Cardiac septum (tissue), 1 donor: ENCODE measurements at regions not wholly inside any gene's neighbourhood (a gene's known extent, or its start where the extent isn't known, plus 50 kb on each side); places are given as distances from the start of the nearest gene placed in this dataset.

ENCODE experiments used
- DNase-seq: peaks from one replicate; pipeline ENCODE4 v3.0.0-alpha.2; 2020; ENCODE audit warnings: low spot score
- intact Hi-C: fragments of 100-400 bp; cut with DNase I; formaldehyde crosslinking; loops from one replicate; pipeline ENCODE4 v1.14.0; 2022
- donor health status: DM: no; HTN: no; CAD: no.

DNA sequence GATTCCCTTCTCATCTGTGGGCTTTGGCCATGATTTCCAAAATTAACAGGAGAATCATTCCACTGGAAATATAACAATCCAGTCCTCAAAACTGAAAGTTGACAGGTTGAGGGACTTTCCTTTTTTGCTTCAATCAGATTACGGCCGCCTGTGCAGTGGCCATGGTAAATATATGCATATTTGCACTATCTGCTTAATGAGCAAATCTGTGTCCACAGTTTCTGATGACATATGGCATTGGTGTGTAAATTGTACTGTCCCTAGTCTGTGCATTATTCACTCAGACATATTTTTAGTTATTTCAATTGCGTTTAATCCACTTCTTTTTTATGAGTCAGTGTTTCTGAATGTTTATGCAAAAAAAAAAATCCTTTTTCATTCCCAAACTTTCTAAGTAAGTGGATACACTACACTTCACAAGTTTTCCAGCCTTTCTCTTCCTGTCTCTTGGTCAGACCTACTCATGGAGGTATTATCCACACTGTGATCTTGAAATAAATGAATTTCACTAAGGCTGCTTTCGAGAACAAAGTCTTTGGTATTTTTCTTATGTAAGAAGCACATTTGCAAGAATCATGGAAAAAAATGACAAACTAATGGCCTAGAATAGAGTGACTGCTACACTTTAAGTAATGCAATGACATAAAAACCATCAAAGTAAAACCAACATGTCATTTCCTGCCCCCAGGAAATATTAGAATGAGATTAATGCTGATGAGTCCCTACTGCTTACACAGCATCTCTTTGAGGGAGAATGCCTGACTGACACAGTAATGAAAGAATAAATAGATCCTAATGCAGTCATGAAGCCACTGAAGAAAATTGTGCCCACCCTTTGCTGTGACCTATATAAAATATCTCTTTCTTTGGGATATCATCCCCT lies 76.4 kb upstream of the MTNR1B start:
- intact Hi-C loops: no loop called here
- DNase-seq: no peak

DNA sequence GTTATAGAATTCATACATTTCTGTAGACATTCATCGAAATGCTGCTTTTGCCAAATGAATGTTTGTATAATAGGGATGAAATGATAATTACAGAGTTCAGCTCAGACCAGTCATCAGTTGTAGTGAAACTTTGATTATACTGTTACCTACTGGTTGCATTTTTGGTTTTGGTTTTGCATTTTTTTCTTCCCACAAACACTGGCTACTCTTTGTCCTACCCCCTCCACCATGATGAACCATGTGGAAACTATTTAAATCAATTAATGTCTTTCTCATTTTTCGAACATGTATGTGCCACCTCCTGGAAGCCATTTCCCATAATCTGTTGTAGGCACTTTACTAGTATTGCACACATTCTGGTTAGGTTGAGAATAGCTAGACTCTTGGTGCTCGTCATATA lies 75.3 kb upstream of the MTNR1B start:
- DNase-seq: no peak
- intact Hi-C loops: no loop called here

DNA sequence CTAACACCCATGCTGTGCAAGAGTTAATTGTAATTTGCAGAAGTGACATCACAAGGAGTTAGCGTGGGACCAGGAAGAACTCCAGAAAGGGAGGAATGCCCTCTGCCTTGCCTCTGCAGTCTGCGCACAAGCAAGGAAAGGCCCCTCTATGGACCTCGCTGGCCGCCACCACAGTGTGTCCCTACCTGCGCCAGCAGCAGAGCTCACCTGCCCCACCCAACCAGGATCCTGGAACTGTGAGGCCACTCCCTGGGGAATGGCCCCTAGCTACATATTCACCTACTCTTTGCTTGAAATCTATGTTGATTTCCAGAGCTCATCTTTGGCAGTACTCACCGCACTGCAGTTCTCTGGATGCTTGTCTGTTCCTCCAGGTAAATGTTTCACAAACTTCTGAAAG lies 72.0 kb upstream of the MTNR1B start:
- intact Hi-C loops: no loop called here
- no peak for DNase-seq

DNA sequence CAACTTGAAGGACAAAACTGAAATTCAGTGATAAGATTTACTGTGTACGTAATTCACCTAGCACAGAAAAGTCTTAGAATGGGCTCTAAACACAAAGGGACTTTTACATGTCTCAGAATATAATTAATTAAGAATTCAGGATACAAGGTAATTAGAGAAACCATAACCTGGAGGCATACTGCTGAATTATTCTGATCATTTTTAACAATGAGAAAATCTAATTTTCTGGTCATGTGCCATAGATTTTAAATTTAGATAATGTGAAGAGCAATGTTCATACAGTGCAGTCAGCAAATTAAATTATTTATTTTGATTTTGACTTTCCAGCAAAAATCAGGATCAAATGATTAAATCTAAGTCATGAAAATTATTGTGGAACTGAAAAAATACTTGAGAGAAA lies 67.0 kb upstream of the MTNR1B start:
- DNase-seq: no peak
- intact Hi-C loops: no loop called here

DNA sequence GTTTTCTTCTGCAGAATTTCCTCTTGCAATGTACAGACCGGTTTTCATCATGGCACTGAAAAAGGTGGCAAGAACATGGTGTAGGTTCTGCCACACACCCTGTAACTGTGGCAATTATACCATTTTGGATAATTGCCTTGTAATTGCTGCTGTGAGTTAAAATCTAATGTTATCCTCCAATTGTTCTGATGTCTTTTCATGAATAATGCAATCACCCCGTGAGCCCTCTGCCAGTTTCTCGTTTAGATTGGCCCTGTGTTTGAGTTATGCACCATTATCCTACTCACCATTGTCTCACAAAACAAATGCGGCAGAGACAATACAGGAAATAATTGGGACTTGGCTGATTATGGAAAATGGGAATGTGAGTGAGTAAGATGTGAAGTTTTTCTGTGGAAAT lies 61.8 kb upstream of the MTNR1B start:
- intact Hi-C loops: no loop called here
- no peak for DNase-seq

DNA sequence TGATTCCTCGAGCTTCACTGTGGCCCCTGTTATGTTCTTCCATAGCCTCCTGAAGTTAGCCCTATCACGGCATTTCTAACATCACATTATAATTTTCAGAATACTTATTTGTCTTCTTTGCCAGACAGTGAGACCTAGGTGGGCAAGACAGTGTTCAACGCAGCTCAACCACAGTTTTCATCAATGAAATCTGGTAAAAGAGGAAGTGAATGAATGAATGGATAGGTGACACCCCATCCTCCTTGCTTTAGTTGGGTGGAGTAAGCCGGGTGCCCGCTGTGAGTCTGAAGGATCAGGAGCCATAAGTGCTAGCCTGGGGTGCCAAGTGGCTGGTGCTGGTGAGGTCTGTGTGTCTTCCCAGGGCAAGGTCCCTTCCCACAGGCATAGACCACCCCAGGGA lies 60.2 kb upstream of the MTNR1B start:
- DNase-seq: no peak
- intact Hi-C loops: no loop called here

DNA sequence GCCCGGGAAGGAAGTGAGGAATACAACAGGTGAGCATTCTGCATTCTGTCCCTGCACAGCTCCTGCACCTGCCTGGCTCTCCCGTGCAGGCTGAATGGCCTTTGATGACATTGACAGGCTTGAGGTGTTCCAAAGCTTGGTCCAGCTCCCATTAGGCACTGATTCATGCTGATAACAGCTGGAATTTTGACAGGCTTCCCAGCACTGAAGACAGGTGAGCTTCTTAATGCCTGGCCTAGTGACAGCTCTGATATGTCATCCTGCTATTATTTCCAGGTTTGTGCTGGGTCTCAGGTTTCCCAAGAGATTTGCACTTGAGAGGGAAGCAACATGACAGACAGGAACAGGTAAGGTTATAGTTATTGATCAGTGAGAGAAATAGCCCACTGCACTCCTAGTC lies 58.0 kb upstream of the MTNR1B start:
- intact Hi-C loops: no loop called here
- DNase-seq: no peak

DNA sequence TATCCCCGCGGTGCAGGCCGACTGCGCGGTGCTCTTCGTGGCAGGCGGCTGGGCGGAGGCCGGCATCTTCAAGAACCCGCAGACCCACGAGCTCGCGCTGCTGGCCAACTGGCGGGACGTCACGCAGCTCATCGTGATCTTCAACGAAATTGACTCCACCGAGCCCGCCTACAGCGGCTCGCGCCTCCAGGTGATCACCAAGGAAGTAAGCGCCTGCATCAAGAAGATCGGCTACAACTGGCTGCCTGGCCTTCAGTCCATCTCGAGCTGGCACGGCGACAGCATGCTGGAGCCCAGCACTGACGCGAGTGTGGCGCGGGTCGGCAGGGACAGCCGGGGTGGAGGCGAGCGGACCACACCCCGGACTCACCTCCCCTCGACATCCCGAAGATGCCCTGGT lies 53.9 kb upstream of the MTNR1B start:
- DNase-seq: no peak
- intact Hi-C loops: no loop called here

DNA sequence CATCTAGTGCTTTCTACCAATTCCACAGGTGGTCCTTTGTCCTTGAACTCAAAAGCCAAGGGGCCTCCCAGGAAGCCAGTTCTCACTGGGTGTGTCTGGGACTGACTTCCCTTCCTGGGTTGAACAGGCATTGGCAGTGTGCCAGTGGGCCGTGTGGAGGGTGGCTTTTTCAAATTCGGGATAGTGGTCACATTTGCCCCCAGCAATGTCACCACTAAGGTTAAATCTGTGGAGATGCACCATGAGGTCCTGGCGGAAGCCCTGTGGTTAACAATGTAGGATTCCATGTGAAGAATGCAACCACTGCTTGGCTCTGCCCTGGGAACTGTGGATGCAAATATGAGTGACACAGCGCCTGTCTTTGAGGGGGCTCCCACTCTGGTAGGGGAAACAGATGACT lies 53.2 kb upstream of the MTNR1B start:
- intact Hi-C loops: no loop called here
- DNase-seq: peak; percentile 74

DNA sequence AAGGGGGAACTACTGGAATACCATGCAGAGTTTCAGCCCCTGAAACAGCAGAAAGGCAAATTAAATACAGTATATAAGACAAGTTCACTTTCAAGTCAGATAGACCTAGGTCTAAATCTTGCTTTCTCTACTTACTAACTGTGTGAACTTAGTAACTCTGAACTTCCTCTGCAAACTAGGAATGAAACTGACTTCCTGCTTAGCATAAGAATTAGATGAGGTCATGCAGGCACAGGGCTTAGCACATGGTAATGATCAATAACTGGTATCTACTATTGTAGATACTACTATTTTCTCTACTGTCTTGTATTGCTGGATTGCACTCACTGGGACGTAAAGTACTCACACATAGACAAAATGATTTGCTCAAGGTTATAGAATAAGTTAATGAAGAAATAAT lies 51.5 kb upstream of the MTNR1B start:
- no peak for DNase-seq
- intact Hi-C loops: no loop called here

DNA sequence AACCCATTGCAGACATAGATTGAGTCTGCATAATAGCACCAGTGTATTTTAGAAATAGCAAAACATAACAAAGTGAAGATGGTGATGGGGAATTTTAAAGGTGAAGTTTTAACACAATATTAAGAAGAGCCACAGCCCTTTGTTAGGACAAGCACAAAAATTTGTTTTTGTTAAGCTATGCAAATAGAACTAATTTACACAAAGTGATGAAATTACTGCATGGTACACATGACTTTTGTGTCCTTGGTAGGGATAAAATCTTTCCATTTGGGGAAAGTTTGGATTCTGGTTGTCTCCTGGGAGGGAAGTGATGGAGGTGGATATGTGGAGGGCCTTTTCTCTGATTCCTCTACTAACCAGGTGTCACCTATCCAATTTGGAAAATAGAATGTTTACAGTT lies 50.4 kb upstream of the MTNR1B start:
- no peak for DNase-seq
- intact Hi-C loops: no loop called here
